Activated CD4-positive, CD25-positive, alpha-beta regulatory T cell treated with anti-CD3 and anti-CD28 coated beads, Interleukin-2, amount 50 U/mL, for 72 hours (primary cell): ENCODE measurements at regions not wholly inside any gene's neighbourhood (a gene's known extent, or its start where the extent isn't known, plus 50 kb on each side); places are given as distances from the start of the nearest gene placed in this dataset.

Source experiments
- DNase-seq: peaks from one replicate; pipeline ENCODE4 v3.0.0; 2021

DNA sequence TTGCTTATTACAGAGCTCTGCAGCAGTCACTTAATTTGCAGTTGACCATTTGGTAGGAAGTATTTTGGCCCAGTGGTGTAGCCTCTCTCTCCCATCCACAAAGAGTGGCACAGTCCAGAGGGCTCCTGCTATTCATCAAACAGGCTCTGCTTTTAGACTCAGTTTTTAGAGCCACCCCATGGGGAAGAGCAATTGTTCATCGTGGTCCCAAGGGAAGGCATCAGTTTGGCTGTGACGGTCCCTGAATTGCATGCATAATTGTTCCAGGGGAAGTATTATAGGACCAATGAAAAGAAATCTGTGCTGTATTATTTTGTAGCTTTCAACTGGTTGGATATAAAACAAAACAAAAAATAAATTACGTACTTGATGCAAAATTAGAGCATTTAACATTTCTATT is 799.0 kb downstream of the DACH1 start:
- DNase-seq: no peak

DNA sequence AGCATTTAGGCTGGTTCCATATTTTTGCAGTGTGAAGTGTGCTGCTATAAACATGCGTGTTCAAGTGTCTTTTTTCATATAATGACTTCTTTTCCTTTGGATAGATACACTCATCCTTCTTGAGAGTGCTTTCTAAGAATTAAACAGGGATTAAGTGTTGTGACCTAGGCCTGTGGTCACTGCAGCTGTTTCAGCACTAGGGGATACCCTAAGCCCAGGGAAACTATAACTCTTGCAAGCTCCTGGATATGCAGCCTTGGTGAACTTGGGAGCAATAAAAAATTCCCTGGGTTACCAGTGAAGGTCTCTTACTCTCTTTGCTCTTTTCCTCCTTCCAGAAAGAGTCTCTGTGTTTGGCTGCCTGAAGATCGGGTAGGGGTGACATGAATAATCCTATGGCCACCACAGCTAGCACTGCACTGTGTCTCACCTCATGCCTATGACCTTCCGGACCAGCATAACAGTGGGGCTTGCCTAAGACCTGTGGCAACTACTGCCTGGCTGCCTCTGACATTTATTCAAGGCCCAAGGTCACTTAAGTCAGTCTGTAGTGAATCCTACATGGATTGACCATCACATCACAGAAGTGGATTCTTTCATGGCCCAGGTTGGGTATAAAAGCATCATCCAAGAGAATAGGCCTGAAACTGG is 799.7 kb downstream of the DACH1 start:
- no peak for DNase-seq

DNA sequence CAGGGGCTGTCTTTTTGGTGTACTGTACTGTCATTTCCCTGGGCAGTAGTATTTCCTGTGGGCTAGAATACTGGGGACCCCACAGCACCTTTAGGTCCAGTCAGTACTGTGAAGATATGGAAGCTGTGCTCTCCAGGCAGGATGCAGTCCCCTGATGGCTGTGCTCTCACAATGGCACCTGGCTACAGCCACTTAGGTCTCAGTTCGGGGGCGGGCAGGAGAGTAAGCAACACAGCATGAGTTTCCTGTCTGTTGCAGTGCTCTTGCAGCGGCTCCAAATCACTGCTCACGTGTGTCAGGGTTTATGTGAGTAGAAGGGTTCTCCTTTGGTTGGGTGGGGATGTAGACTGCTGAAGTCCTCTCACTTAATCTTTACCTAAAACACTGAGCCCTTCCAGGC is 810.4 kb downstream of the DACH1 start:
- DNase-seq: no peak

DNA sequence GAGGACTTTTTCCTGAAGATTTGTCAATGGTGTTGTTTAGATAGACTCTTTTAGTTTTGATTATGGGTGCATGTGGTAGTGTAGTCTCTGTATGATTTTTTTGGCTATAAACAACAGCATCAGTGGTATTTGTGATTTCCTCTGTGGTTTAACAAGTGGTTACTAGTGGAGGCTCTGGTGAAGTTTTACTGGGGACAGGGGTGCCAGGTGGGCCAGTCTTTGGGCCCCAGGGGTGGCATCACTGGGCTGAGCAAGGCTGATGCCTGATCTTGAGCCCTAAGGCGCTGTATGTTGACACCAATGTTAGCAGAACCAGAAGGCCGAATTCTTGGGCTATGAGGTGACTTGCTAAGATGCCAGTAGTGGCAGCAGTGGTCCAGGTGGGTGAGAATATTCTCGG is 811.4 kb downstream of the DACH1 start:
- DNase-seq: no peak

DNA sequence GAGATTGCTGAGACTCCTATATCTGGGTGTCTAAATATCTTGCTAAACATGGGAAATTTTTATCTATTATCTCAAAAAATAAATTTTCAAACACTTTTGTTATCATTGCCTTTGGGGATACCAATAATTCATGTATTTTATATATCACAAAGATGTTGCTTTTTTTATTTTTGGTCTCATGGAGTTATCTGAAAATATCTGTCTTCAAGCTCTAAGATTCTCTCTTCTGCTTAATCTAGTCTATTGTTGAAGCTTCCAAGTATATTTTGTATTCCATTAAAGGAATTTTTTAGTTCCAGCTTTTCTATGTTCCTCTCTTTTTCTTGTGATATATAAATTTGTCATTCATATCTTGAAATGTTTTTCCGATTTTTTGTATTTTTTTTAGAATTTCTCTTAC is 812.0 kb downstream of the DACH1 start:
- no peak for DNase-seq

DNA sequence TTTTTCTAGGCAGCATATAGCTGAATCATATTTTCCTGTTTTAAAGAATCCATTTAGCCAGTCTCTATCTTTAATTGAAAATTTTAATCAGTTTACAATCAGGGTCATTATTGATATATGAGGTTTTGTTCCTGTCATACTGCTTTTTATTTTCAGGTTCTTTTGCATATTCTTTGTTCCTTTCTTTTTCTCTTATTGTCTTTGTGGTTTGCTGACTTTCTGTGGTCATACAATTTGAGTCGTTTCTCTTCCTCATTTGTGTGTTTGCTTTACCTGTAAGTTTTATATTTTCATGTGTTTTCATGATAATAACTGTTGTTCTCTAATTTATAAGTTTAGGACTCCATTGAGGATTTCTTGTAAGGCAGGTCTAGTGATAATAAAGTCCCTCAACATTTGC is 812.6 kb downstream of the DACH1 start:
- DNase-seq: no peak

DNA sequence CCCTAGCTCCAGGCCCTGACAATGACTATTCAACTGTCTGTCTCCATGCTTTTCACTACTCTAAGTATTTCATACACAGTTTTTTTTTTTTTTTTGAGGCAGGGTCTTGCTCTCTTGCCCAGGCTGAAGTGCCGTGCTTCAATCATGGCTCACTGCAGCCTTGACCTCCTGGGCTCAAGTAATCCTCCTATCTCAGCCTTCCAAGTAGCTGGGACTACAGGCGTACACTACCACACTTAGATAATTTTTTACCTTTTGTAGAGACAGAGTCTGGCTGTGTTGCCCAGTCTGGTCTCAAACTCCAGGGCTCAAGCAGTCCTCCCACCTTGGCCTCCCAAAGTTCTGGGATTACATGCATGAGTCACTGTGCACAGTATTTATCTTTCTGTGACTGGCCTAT is 815.4 kb downstream of the DACH1 start:
- DNase-seq: no peak

DNA sequence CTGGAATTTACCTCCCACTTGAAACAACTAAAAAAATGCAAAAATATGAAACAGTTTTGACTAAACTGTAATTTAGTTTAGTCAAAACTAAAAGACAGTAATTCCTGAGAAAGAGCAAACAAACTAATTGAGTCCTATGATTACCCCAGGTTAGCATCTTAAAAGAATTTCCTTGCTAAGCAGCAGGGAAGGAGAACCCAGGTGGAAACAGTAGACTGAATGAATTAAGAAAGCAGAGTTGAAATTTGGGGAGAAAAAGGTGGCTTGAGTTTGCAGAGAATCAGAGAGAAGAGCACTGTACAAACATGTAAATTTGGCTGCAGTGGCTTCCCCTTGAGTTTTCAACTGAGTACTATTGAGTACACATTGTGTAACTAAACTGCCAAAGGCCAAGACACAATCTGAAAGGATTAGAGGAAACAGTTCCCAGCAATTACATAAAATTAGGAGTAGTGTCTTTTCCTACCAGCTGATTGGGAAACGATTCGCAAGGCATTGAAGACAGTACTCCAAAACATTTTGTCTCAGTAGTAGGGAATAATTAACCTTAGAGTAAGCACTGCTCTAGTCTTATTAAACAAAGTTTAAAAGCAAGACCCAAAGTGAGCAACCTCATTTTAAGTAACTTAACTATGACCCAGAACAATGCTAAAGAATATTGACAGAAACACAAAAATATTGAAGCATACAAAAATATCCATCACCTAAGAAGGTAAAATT is 820.5 kb downstream of the DACH1 start:
- no peak for DNase-seq

DNA sequence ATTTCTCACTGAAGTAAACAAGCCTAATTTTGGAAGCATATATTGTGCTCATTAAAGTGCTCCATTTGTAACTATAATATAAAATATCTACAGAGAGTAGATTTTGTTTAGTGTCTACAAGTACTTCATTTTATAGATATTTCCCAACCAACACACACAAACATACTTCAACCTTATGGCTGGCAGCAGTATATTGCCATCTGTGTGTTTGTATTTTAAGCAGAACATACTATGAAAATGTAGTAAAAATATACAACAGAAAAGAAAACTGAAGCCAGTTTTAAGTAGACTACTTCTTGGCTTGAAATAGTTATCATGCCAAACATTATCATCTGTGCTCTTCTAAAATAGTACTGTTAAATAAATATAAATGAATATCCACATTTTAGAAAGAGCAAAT is 821.9 kb downstream of the DACH1 start:
- DNase-seq: no peak

DNA sequence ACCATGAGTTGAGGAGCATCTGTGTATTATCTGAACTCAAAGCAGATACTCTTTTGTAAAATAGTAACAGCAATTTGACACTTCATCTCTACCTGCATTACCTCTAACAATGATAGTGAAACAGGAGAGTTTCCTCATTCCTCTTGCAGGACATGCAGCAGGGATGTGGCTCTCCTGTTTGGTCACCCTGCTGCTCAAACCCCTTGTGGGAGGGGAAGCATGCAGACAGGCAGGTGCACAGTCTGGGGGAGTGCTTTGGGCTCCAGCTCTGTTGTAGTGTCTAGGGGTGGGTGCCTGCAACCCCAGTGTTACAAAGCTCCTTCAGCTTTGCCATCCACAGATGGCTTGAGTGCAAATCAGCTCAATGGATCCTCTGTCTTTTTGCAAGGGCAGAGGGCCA is 827.6 kb downstream of the DACH1 start:
- DNase-seq: no peak

DNA sequence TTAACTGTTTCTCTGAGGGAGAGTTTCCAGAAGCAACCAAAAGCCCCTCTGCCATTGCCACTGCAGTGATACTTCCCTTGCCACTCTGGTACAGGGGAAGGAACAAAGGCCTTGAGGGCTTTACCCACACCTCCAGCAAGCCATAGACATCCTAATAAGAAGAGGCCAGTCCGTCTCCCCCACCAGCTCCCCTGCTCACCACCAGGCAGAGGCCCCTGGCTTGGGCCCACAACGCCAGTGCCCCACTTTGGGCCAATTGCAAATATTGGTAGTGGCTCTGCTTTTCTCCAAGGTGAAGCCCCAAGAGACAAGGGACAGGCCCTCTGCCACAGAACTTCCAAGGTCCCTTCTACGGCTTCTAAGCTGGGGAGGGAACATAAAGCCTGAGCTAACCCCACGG is 833.0 kb downstream of the DACH1 start:
- no peak for DNase-seq

DNA sequence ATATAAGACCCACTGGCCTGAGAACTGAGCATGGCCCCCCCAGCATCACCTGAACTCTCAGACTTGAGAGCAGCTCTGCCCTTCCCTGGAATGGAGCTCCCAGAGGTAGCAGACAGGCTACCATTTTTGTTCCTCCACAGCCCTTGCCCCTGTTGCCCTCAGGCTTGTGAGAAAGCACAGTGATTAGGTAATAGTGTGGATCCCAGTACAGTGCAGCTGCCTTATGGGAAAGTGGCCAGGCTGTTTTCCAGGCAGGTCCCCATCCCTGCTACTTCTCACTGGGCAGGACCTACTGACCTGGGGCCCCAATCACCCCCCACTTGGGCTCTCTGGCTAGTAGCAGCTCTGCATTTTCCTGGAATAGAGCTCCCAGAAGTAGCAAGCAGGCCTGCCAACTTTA is 834.0 kb downstream of the DACH1 start:
- no peak for DNase-seq

DNA sequence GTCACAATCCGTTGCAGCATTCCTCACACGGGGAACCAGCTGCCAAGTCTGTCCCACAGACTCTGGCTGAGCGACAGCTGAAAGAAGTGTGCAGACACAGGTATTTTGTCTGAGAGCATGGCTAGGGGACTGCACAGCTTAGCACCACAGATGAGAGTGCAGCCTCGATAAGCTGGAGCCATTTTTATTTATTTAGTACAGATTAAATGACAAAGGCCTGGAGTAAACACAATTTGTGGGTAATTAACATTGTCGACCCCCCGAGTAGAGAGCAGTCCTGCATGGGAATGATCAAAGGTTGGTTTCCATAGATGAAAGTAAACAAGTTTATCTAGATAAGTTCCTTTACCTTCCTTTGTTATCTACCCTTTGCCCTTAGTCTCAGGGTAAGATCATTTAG is 836.2 kb downstream of the DACH1 start:
- no peak for DNase-seq

DNA sequence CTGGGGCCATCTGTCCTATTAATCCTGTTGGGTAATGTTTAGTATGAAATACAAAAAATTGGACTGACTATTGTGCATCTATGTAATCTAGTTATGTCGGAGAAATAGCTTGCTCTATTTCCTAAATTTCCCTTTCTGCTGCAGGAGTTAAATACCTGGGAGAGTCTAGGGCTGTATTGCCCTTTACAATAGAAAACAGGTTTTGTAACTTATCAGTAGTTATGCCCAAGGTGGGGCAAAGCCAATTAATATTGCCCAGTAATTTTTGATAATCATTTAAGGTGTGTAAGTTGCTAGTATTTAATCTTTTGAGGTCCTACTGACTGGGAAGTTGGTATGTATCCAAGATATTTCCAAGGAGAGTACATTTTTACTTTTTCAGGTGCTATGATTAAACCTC is 838.1 kb downstream of the DACH1 start:
- no peak for DNase-seq

DNA sequence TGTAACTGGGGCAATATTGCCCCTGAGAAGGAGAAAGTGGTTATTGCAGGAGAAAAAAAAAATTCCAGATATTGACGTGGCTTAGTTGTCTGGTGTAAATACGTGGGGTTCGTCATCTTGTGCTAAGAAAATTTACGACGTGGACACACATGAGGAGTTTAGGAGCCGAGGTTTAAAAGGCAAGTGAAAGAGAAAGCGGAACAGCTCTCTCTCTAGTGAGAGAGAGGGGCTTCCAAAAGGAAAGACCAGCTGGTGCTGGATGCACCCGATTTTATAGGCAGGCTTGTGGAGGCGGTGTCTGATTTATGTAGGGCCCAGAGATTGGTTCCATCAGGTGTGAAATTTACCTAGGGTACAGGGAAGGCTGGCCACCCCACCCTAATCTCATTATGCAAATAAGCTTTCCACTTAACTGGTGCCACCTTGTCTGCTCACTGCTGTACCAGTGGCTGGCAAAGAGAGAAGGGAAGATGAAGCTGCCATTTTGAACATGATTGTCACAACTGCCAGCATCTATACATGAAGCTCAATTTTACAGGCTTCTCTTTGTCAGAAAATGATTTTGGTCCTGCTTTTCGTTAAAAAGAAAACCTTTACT is 845.1 kb downstream of the DACH1 start:
- DNase-seq: no peak

DNA sequence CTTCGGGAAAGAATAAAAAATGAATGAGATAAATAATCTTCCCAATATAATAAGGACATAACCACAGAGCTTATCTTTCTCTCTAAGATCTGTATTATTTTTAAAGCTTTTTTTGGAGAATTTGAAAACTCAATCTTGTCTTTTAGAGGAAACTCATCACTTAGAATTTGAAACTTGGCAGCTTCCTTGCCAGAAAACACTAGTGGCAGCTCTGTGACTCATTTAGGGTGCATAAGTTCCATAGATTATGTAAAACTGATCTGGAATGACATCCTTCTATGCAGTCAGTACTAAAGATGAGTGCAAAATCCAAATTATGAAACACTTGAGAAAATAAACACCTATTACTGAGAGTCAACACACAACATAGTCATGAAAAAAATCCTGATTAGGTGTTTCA is 848.0 kb downstream of the DACH1 start:
- no peak for DNase-seq

DNA sequence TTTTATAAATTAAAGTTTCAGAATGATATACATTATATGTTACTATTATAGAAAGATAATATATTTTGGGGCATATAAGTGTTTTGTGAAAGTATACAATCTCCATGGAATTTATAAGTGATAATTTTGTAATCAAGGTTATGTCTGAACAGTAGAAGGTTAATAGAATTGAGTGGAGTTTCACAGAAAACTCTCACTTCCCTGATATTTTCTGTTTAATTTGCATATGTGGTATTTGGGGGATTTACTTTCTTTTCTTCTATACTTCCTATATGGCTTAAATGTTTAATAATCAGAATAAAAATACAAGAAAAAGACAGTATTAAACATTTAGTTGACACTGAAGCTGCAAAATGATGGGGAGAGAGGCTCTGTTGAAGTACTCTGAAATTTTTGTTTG is 848.5 kb downstream of the DACH1 start:
- DNase-seq: no peak

DNA sequence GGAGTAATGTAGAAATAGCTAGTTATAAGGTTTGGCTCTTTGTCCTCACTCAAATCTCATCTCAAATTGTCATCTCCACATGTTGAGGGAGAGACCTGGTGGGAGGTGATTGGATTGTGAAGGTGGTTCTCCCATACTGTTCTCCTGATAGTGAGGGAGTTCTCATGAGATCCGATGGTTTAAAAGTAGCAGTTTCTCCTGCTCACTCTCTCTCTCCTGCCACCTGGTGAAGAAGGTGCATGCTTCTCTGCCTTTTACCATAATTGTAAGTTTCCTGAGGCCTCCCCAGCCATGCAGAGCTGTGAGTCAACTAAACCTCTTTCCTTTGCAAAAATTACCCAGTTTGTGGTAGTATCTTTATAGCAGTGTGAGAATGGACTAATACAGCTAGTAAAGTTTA is 849.4 kb downstream of the DACH1 start:
- DNase-seq: no peak

DNA sequence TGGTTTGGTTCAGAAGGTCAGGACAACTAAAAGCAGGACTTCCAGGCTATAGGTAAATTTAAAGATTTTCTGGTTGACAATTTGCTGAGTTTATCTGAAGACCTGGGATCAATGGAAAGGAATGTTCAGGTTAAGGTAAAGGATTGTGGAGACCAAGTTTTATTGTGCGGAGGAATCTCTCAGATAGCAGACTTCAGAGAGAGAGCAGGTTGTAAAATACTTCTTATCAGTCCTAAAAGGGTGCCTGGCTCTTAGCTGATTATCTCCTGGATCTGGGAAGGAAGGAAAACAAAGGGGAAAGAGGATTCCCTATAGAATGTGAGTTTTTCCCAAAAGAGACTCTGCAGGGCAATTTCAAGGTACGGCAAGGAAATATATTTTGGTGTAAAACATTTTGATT is 851.5 kb downstream of the DACH1 start:
- DNase-seq: no peak

DNA sequence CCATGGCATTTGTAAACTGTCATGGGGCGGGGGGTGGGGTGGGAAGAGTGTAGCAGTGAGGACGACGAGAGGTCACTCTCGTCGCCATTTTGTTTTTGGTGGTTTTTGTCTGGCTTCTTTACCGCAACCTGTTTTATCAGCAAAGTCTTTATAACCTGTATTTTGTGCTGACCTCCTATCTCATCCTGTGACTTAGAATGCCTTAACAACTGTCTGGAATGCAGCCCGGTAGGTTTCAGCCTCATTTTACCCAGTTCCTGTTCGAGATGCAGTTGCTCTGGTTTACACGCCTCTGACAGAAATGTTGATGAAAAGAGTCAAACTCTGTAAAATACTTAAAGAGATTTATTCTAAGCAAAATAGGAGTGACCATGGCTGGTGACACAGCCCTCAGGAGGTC is 852.0 kb downstream of the DACH1 start:
- no peak for DNase-seq

DNA sequence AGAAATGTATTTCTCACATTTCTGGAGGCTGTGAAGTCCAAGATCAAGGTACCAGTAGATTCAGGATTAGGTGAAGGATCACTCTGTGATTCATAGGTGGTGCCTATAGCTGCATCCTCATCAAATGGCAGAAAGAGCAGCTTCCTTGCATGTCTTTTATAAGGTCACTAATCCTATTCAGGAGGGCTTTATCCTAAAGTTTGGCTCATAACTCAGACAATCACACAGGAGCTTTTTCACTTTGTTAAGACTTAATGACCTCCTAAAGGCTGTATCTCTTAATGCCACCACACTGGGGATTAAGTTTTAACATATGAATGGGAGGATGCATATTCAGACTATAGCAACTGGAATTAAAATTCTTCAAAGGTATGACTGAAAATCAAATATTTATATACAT is 861.1 kb downstream of the DACH1 start:
- DNase-seq: no peak

DNA sequence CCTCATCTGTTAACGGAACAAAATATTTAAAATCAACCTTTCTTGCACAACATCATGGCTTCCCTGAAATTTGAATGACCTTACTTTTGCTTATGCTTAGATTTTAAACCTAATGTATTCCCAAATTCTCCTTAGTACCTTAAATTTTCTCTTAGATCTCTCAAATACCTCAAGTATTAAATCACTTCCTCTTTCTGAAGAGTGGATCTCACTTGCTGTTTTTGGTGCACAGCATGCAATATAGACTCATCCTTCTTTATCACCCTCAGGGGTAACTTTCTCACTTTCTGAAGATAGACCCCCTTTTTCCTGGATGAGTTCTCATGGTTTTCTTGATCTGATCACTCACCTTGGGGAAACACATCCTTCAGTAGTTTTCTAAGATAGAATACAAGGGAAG is 871.7 kb downstream of the DACH1 start:
- DNase-seq: no peak

DNA sequence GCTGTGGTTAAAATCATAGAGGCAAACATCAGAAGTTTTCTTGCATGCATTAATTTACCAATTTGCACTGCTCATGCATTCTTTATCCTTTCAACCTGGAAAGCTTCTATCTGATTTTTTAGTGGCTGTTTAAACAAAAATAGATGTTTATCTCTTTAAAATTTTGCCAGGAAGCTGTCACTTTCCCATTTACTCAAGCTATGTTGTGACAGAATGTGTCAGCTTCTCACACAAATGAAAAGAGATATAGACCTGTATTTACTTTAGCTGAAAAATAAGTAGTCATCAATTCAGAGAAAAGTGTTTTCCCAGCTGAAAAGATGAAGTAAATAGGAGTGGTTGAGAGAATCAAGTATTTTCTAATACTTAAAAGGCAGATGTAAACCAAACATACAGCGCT is 872.8 kb downstream of the DACH1 start:
- DNase-seq: no peak

DNA sequence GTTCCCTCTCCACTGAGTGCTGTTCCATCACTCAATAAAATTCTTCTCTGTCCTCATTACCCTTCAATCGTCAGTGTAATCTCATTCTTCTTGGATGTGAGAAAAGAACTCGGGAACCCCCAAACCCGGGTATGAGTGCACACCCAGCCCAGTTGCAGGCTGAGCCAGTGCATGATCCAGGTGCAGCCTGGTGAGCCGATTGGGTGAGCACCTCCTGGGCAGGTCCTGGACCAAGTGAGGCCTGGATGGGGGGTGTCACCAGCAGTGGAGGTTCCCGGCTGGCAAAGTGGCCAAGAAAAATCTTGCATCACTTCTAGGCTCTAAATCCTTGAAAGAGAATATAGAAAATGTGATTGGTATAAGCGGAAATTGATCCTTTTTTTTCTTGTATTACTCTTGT is 878.8 kb upstream of the KLHL1 start:
- no peak for DNase-seq

DNA sequence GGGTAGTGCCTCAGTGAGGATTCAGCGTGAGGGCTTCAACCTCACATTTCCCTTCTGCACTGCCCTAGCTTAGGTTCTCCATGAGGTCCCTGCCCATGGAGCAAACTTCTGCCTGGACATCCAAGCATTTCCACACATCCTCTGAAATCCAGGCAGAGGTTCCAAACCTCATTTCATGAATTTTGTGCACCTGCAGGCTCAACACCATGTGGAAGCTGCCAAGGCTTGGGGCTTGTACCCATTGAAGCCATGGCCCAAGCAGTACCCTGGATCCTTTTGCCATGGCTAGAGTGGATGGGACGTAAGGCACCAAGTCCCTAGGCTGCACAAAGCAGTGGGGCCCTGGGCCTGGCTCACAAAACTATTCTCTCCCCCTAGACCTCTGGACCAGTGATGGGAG is 877.1 kb upstream of the KLHL1 start:
- no peak for DNase-seq
